NCI-H2081 (cell line): ENCODE measurements at regions not wholly inside any gene's neighbourhood (a gene's known extent, or its start where the extent isn't known, plus 50 kb on each side); places are given as distances from the start of the nearest gene placed in this dataset.

Experiments used
- DNase-seq, 2 experiments: peaks; one replicate each; lab custom pipeline; 2025; lab: John Stamatoyannopoulos, UW

GRCh38 chr6:143595251-143596036 lies 82.3 kb upstream of the PHACTR2 start:
- no peak for DNase-seq

- DNase-seq: no peak
Measured at GRCh38 chr6:143594647-143595046, 83.1 kb upstream of the PHACTR2 start.

GRCh38 chr6:143592335-143592734 lies 80.8 kb upstream of the FUCA2 start:
- peak in 1 of 2 experiments; percentile 2 for DNase-seq

- DNase-seq: no peak
Measured at GRCh38 chr6:143591441-143591840, 79.9 kb upstream of the FUCA2 start.

- DNase-seq: no peak
Measured at GRCh38 chr6:143589162-143589561, 77.6 kb upstream of the FUCA2 start.

GRCh38 chr6:143586557-143586956 lies 75.0 kb upstream of the FUCA2 start:
- no peak for DNase-seq

GRCh38 chr6:143585716-143586115 lies 74.2 kb upstream of the FUCA2 start:
- no peak for DNase-seq

GRCh38 chr6:143585241-143585640 lies 73.7 kb upstream of the FUCA2 start:
- DNase-seq: no peak

GRCh38 chr6:143583542-143584327 lies 72.2 kb upstream of the FUCA2 start:
- no peak for DNase-seq

GRCh38 chr6:143581835-143582480 lies 70.4 kb upstream of the FUCA2 start:
- no peak for DNase-seq

- no peak for DNase-seq
Measured at GRCh38 chr6:143579703-143580102, 68.2 kb upstream of the FUCA2 start.

- DNase-seq: no peak
Measured at GRCh38 chr6:143578054-143578453, 66.5 kb upstream of the FUCA2 start.

- no peak for DNase-seq
Measured at GRCh38 chr6:143575901-143576426, 64.4 kb upstream of the FUCA2 start.

- DNase-seq: peak; percentile 45 to 71
Measured at GRCh38 chr6:143575440-143575839, 63.9 kb upstream of the FUCA2 start.

- no peak for DNase-seq
Measured at GRCh38 chr6:143570147-143570853, 58.8 kb upstream of the FUCA2 start.

- no peak for DNase-seq
Measured at GRCh38 chr6:143569040-143569439, 57.5 kb upstream of the FUCA2 start.

- no peak for DNase-seq
Measured at GRCh38 chr6:143564484-143565017, 53.0 kb upstream of the FUCA2 start.

- no peak for DNase-seq
Measured at GRCh38 chr6:143562143-143562542, 50.6 kb upstream of the FUCA2 start.
